Mesenchymal stem cell (in vitro differentiated cells and primary cell): ENCODE measurements at regions not wholly inside any gene's neighbourhood (a gene's known extent, or its start where the extent isn't known, plus 50 kb on each side); places are given as distances from the start of the nearest gene placed in this dataset.
"Not testable (repeated sequence)": the region's sequence is repeated elsewhere in the genome, so short reads cannot be mapped to it uniquely, and the experiment has no call there.

Experiments used
- DNase-seq: peaks from one replicate; pipeline ENCODE4 v3.0.0-alpha.2; 2013
- H2AFZ ChIP-seq: one replicate; pipeline ENCODE4 v1.6.1; 2013; ENCODE audit warnings: low read depth, mild to moderate bottlenecking, control low read depth, inconsistent platforms, low read length, moderate library complexity
- H2AK5ac ChIP-seq: 2 replicates; pipeline ENCODE4 v1.6.1; 2013; ENCODE audit warnings: low read length, moderate library complexity, mild to moderate bottlenecking, inconsistent platforms; ENCODE audit not compliant: severe bottlenecking
- H2BK120ac ChIP-seq: one replicate; pipeline ENCODE4 v1.6.1; 2013; ENCODE audit warnings: low read depth, mild to moderate bottlenecking, inconsistent platforms, low read length, moderate library complexity
- H2BK12ac ChIP-seq, 2 experiments: one replicate each; pipeline ENCODE4 v1.6.1; 2013; ENCODE audit warnings: inconsistent platforms in 2 of 2, low read length in 2 of 2, mild to moderate bottlenecking in 2 of 2, moderate library complexity in 2 of 2, control low read depth in 1 of 2
- H2BK15ac ChIP-seq: one replicate; pipeline ENCODE4 v1.6.1; 2013; ENCODE audit warnings: mild to moderate bottlenecking, low read depth, inconsistent platforms; ENCODE audit not compliant: poor library complexity, severe bottlenecking
- H2BK5ac ChIP-seq: 2 replicates; pipeline ENCODE4 v1.6.1; 2013; ENCODE audit warnings: low read depth, mild to moderate bottlenecking, low read length, control low read depth, inconsistent platforms; ENCODE audit not compliant: poor library complexity, severe bottlenecking
- H3K14ac ChIP-seq, 2 experiments: one replicate each; pipeline ENCODE4 v1.6.1; 2013; ENCODE audit warnings: inconsistent platforms in 2 of 2, low read length in 2 of 2, control low read depth in 1 of 2, mild to moderate bottlenecking in 1 of 2, moderate library complexity in 1 of 2
- H3K18ac ChIP-seq, 2 experiments: one replicate each; pipeline ENCODE4 v1.6.1; 2013; ENCODE audit warnings: inconsistent platforms in 2 of 2, low read length in 2 of 2, control low read depth in 1 of 2, low read depth in 1 of 2, mild to moderate bottlenecking in 1 of 2
- H3K23ac ChIP-seq, 2 experiments: one replicate each; pipeline ENCODE4 v1.6.1; 2013; ENCODE audit warnings: inconsistent platforms in 2 of 2, low read length in 2 of 2, mild to moderate bottlenecking in 2 of 2, moderate library complexity in 2 of 2, control low read depth in 1 of 2
- H3K27ac ChIP-seq: 2 replicates; pipeline ENCODE4 v1.5.1; 2013; ENCODE audit warnings: mild to moderate bottlenecking, moderate library complexity, low read length, control low read depth, inconsistent platforms; ENCODE audit not compliant: poor library complexity, severe bottlenecking
- H3K27me3 ChIP-seq, 2 experiments: 2 replicates each; pipeline versions ENCODE4 v1.6.1 to v1.7.0; 2013; ENCODE audit warnings: low read length in 2 of 2, mild to moderate bottlenecking in 2 of 2, moderate library complexity in 2 of 2, control low read depth in 1 of 2, inconsistent platforms in 1 of 2; ENCODE audit not compliant: control insufficient read depth in 1 of 2, insufficient read depth in 1 of 2
- H3K36me3 ChIP-seq, 2 experiments: 2 replicates each; pipeline versions ENCODE4 v1.6.1 to v1.7.0; 2013; ENCODE audit warnings: low read length in 2 of 2, control low read depth in 1 of 2, inconsistent platforms in 1 of 2, low read depth in 1 of 2, mild to moderate bottlenecking in 1 of 2; ENCODE audit not compliant: insufficient read depth in 2 of 2, control insufficient read depth in 1 of 2
- H3K4ac ChIP-seq, 2 experiments: one replicate each; pipeline ENCODE4 v1.6.1; 2013; ENCODE audit warnings: inconsistent platforms in 2 of 2, low read length in 2 of 2, mild to moderate bottlenecking in 2 of 2, moderate library complexity in 2 of 2, control low read depth in 1 of 2, low read depth in 1 of 2
- H3K4me1 ChIP-seq: 2 replicates; pipeline ENCODE4 v1.6.1; 2013; ENCODE audit warnings: low read depth, low read length, control low read depth; ENCODE audit not compliant: control insufficient read depth, insufficient read depth
- H3K4me2 ChIP-seq: 2 replicates; pipeline ENCODE4 v1.6.1; 2013; ENCODE audit warnings: low read length, mild to moderate bottlenecking, inconsistent platforms; ENCODE audit not compliant: poor library complexity, severe bottlenecking
- H3K4me3 ChIP-seq, 2 experiments: 2 replicates each; pipeline versions ENCODE4 v1.5.1 to v1.7.0; 2013; ENCODE audit warnings: low read length in 2 of 2, mild to moderate bottlenecking in 2 of 2, control low read depth in 1 of 2, low read depth in 1 of 2; ENCODE audit not compliant: insufficient read depth in 1 of 2
- H3K79me1 ChIP-seq: replicated peaks from 2 replicates; pipeline ENCODE4 v1.6.1; 2013; ENCODE audit warnings: mild to moderate bottlenecking, control low read depth, low read length, inconsistent platforms; ENCODE audit not compliant: poor library complexity, severe bottlenecking
- H3K9ac ChIP-seq: 2 replicates; pipeline ENCODE4 v1.7.0; 2013; ENCODE audit warnings: mild to moderate bottlenecking, low read length, moderate library complexity
- H3K9me3 ChIP-seq: 2 replicates; pipeline ENCODE4 v1.7.0; 2013; ENCODE audit warnings: mild to moderate bottlenecking, low read length; ENCODE audit not compliant: control insufficient read depth
- H4K8ac ChIP-seq: one replicate; pipeline ENCODE4 v1.6.1; 2013; ENCODE audit warnings: inconsistent platforms, mild to moderate bottlenecking, low read length, moderate library complexity
- H4K91ac ChIP-seq: one replicate; pipeline ENCODE4 v1.6.1; 2013; ENCODE audit warnings: mild to moderate bottlenecking, low read length, inconsistent platforms
- WGBS: methylation state at CpG from one replicate; pipeline ENCODE4 v1.1.7; 2013; ENCODE audit warnings: mixed read lengths; 5-methylcytosine and 5-hydroxymethylcytosine counted together

- Histone ChIP-seq H3K4me1 (no peaks in the 10 kb centered on the region), H3K23ac (no peak overlapping the region), H2BK12ac (no peak overlapping the region), H3K18ac (no peak overlapping the region), H3K4me2 (no peak overlapping the region), H2BK15ac (no peak overlapping the region), H3K79me1 (no peaks in the 10 kb centered on the region), H4K91ac (no peak overlapping the region), H4K8ac (no peak overlapping the region), H3K27me3 (no peaks in the 10 kb centered on the region), H3K9ac (no peak overlapping the region), H2BK120ac (no peak overlapping the region), H2BK5ac (no peak overlapping the region), H2AK5ac (no peak overlapping the region), H3K4ac (no peak overlapping the region), H3K4me3 (no peak overlapping the region), H2AFZ (no peak overlapping the region), H3K14ac (no peak overlapping the region), H3K27ac (no peak overlapping the region), H3K9me3 (no peaks in the 10 kb centered on the region), H3K36me3 (no peaks in the 10 kb centered on the region)
- DNase-seq, result no peak
Measured at GRCh38 chr10:84957427-84957826, 629.0 kb downstream of the CCSER2 start.

DNA sequence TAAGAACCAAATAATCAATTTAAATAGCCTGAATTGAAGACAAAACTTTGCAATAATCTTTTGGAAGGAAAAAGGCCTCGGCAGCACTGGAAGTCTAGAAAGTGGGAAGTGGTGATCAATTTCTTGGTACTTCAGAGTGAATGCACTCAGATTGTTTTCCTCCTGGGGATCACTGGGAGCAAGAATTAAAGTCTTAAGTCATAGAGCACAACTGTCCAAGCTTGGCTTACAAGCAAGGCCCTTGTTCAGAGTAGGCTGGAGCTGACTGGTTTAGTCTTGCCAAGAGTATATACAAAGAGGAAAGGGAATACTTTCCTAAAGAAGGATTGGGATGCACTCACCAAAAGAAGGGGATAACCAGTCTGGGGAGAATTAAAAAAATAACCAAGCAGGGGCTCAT lies 637.1 kb downstream of the CCSER2 start:
- no peak overlapping the region for H2AFZ ChIP-seq
- no peak overlapping the region for H3K4ac ChIP-seq
- no peak overlapping the region for H2BK15ac ChIP-seq
- no peak overlapping the region for H4K8ac ChIP-seq
- no peak overlapping the region for H2BK5ac ChIP-seq
- no peak overlapping the region for H3K14ac ChIP-seq
- no peak overlapping the region for H4K91ac ChIP-seq
- H3K4me2 ChIP-seq, result no peak overlapping the region
- no peak overlapping the region for H2BK120ac ChIP-seq
- no peaks in the 10 kb centered on the region for H3K4me1 ChIP-seq
- no peak overlapping the region for H3K23ac ChIP-seq
- no peak overlapping the region for H3K18ac ChIP-seq
- no peaks in the 10 kb centered on the region for H3K9me3 ChIP-seq
- H3K36me3 ChIP-seq, result no peaks in the 10 kb centered on the region
- no peak overlapping the region for H2AK5ac ChIP-seq
- no peak overlapping the region for H3K27ac ChIP-seq
- H3K79me1 ChIP-seq, result no peaks in the 10 kb centered on the region
- H2BK12ac ChIP-seq, result no peak overlapping the region
- no peak overlapping the region for H3K9ac ChIP-seq
- no peaks in the 10 kb centered on the region for H3K27me3 ChIP-seq
- no peak for DNase-seq
- WGBS, result 82% methylated on average over 1 of the region's 1 CpG
- no peak overlapping the region for H3K4me3 ChIP-seq

GRCh38 chr10:84966708-84967441 lies 638.5 kb downstream of the CCSER2 start:
- H2BK15ac ChIP-seq, result no peak overlapping the region
- H3K9me3 ChIP-seq, result no peaks in the 10 kb centered on the region
- H2AK5ac ChIP-seq, result no peak overlapping the region
- no peak overlapping the region for H2BK120ac ChIP-seq
- no peak for DNase-seq
- H4K91ac ChIP-seq, result no peak overlapping the region
- no peaks in the 10 kb centered on the region for H3K4me1 ChIP-seq
- no peaks in the 10 kb centered on the region for H3K36me3 ChIP-seq
- no peak overlapping the region for H2BK5ac ChIP-seq
- H3K4me3 ChIP-seq, result no peak overlapping the region
- no peak overlapping the region for H3K4ac ChIP-seq
- no peak overlapping the region for H2AFZ ChIP-seq
- H3K23ac ChIP-seq, result no peak overlapping the region
- no peak overlapping the region for H3K14ac ChIP-seq
- 75% methylated on average over 6 of the region's 6 CpGs for WGBS
- H3K27ac ChIP-seq, result no peak overlapping the region
- no peaks in the 10 kb centered on the region for H3K79me1 ChIP-seq
- no peak overlapping the region for H3K4me2 ChIP-seq
- no peaks in the 10 kb centered on the region for H3K27me3 ChIP-seq
- no peak overlapping the region for H2BK12ac ChIP-seq
- no peak overlapping the region for H3K9ac ChIP-seq
- H3K18ac ChIP-seq, result no peak overlapping the region
- H4K8ac ChIP-seq, result no peak overlapping the region

- H3K18ac ChIP-seq, H2BK12ac ChIP-seq, H3K4me2 ChIP-seq, H3K36me3 ChIP-seq, H2BK120ac ChIP-seq, H2BK15ac ChIP-seq, H2AFZ ChIP-seq, H3K4me1 ChIP-seq, DNase-seq, H3K14ac ChIP-seq, H4K91ac ChIP-seq, H2BK5ac ChIP-seq, H3K4ac ChIP-seq, H3K27me3 ChIP-seq, H4K8ac ChIP-seq, H3K4me3 ChIP-seq, H2AK5ac ChIP-seq, H3K9me3 ChIP-seq, H3K9ac ChIP-seq, H3K23ac ChIP-seq, H3K79me1 ChIP-seq, H3K27ac ChIP-seq: not testable (repeated sequence)
- WGBS, result 28% methylated on average over 2 of the region's 2 CpGs
Measured at GRCh38 chr10:84969297-84969696, 640.9 kb downstream of the CCSER2 start.
